ENCODE measurements at regions not wholly inside any gene's neighbourhood (a gene's known extent, or its start where the extent isn't known, plus 50 kb on each side); places are given as distances from the start of the nearest gene placed in this dataset.
"Not testable (repeated sequence)": the region's sequence is repeated elsewhere in the genome, so short reads cannot be mapped to it uniquely, and the experiment has no call there.

DNA sequence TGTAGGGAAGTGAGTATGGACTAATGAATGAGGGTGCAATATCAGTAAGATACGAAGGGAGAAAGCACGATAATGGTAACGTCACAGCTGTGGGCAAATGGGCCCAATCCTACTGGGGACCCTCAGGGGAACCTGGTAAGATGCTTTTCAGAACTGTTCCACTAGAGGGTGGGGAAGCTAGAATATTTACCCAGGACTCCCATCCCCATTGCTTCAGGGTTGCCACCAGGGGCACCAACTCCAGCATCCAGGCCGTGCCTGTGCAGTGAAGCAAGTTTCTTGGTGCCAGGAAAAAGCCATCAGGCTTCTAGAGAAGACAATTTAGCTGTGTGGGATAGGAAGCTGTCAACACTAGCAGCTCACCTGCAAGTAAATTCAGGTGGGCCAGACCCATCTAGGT is 409.3 kb downstream of the AGTPBP1 start:
- DNase-seq (ENCODE audit: low read depth), result peak; percentile 7

GRCh38 chr9:85331626-85332025 is 410.1 kb downstream of the AGTPBP1 start:
- DNase-seq (ENCODE audit: low read depth), result no peak

GRCh38 chr9:85322592-85322991 is 419.2 kb downstream of the AGTPBP1 start:
- DNase-seq (ENCODE audit: low read depth), result no peak

GRCh38 chr9:85321561-85321960 is 420.2 kb downstream of the AGTPBP1 start:
- DNase-seq (ENCODE audit: low read depth), result peak; percentile 20

DNA sequence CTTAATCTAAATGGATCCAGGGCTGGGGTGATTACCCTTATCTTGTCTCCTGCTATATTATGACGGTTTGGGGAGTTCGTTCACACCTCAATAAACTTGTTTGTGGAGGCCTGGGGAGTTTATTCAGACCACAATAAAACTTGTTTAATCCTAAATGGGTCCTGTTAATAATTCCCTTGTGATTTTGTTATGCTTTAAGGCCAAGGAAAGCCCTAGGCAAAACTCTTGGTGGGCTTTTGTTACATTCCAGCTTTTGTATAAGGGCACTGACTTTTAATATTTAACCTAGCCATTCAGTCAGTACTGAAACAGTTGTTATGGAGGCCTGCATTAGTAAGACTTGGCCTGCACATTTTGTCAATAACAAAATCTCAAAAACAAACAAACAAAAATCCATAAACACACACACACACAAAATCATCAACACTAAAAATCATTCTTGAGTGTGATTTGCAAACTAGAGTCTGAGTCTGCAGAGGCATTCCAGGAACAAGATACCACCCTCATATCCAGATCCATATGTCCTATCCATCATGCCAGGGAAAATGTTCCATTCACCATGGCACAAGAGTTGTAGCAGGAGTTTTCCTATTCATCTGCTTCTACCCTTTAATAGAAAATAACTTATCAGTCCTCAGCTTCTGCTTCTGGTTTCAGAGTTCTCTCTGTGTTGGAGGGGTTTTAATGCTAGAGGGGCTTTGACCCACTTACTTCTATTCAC is 421.7 kb downstream of the AGTPBP1 start:
- DNase-seq (ENCODE audit: low read depth), result no peak

GRCh38 chr9:85315535-85315934 is 426.2 kb downstream of the AGTPBP1 start:
- DNase-seq (ENCODE audit: low read depth), result not testable (repeated sequence)

DNA sequence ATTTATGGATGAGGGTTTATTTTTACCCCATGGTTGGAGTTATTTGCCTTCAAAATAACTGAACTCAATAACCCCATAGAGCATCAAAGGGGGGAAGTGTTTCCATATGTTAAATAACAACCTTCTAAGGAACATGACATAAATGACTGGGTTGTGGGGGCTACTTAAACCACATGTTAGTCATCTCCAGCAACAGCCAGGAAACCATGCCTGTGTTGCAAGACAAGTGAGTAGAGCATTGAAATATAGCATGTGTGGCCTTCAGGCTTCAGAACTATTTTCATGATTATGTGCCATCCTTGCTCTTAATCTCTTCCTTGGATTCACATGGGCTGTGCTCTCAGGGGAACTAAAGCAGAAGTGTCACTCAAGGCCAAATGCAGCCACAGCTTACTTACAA is 431.2 kb downstream of the AGTPBP1 start:
- no peak for DNase-seq (ENCODE audit: low read depth)

DNA sequence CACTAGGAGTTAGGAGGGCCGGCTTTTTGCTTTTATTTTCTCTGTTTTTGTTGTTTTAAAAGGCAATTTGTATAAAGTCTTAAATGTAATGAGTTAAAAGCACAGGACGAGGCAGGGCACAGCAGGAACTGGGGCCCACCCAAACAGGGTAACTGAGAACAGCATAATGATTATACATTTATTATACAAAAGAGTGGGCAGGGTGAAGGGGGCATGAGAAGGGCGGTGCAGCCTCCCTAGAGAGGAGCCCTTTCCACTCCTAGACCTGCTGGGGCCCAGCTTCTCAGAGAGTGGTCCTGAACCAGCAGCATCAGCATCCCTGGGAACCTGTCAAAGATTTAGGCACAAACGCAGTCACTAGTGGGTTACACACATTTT is 438.0 kb downstream of the AGTPBP1 start:
- DNase-seq (ENCODE audit: low read depth), result no peak

- peak; percentile 14 for DNase-seq (ENCODE audit: low read depth)
Measured at GRCh38 chr9:85302938-85303756, 438.6 kb downstream of the AGTPBP1 start.

GRCh38 chr9:85298499-85298898 is 443.3 kb downstream of the AGTPBP1 start:
- DNase-seq (ENCODE audit: low read depth), result no peak

GRCh38 chr9:85295244-85295643 is 446.5 kb downstream of the AGTPBP1 start:
- not testable (repeated sequence) for DNase-seq (ENCODE audit: low read depth)

- DNase-seq (ENCODE audit: low read depth), result no peak
Measured at GRCh38 chr9:85292261-85292660, 449.5 kb downstream of the AGTPBP1 start.

- no peak for DNase-seq (ENCODE audit: low read depth)
Measured at GRCh38 chr9:85291266-85291665, 450.5 kb downstream of the AGTPBP1 start.

DNA sequence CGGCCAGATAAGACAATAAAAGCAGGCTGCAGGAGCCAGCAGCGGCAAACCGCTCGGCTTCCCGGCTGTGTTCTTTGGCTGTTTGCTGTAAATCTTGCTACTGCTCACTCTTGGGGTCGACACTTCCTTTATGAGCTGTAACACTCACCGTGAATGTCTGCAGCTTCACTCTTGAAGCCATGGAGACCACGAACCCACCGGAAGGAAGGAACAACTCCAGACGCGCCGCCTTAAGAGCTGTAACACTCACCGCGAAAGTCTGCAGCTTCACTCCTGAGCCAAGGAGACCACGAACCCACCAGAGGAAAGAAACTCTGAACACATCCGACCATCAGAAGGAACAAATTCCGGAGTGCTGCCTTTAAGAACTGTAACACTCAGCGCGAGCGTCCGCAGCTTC is 451.7 kb downstream of the AGTPBP1 start:
- no peak for DNase-seq (ENCODE audit: low read depth)

DNA sequence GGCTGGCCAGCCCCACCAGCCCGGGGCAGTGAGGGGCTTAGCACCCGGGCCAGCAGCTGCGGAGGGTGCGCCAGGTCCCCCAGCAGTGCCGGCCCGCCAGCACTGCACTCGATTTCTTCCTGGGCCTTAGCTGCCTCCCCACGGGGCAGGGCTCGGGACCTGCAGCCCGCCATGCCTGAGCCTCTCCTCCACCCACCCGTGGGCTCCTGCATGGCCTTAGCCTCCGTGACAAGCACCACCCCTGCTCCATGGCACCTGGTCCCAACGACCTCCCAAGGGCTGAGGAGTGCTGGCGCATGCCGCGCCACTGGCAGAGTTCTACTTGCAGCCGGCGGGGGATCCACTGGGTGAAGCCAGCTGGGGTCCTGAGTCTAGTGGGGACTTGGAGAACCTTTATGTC is 452.6 kb downstream of the AGTPBP1 start:
- no peak for DNase-seq (ENCODE audit: low read depth)

DNA sequence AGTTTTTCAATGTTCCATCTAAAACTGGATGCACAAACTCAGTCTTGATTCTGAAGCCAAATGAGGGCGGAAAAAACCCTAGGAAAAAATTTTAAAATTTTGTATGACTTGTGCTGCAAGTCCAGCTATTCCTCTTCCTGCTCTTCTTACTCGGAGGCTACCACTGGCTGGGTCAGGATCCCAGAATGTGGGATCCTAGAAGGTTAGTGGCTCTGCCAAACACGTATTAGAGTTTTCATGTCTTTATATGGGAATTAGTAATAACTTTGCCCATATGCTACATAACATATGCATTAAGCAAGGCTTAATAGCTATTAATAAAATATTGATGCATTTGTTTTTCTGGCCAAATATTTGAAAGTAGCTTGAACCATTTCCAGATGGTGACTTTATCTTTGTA is 458.3 kb downstream of the AGTPBP1 start:
- DNase-seq (ENCODE audit: low read depth), result no peak

- no peak for DNase-seq (ENCODE audit: low read depth)
Measured at GRCh38 chr9:85278769-85279168, 463.0 kb downstream of the AGTPBP1 start.

DNA sequence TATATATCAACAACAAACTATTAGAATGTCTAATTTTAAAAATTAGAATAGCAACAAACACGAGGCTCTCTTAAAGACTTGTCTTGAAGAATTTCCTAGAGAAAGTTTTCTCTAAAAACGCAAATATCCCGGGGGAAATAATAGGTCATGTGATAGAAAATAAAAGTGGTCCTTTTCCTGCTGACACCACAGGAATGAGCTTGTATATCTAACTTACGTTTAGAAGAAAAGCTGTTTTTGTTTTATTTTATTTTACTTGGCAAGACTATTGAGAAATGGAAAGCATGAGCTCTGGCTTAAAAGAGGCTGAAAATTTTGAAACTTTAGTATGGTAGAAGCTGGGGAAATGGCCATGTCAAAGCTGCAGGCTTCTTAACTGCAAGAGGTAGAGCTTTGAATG is 465.0 kb downstream of the AGTPBP1 start:
- no peak for DNase-seq (ENCODE audit: low read depth)

DNA sequence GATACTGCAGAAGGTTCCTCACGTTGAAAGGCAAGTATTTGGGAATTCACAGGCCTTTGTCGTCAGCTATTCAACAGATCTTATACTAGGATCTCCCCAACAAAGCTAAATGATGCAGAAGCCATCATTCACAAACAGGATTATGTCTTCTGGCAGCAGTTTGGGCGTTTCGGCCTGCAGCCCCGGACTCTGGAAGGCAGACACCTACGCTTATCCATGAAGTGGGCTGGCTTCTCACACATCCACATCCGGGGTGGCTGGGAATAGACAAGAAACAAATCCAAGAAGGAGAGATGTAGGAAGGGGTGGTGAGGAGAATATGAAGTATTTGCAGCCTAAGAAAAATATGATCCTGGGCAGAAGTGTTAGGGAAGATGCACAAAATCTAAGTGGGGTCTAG is 471.9 kb downstream of the AGTPBP1 start:
- no peak for DNase-seq (ENCODE audit: low read depth)

DNA sequence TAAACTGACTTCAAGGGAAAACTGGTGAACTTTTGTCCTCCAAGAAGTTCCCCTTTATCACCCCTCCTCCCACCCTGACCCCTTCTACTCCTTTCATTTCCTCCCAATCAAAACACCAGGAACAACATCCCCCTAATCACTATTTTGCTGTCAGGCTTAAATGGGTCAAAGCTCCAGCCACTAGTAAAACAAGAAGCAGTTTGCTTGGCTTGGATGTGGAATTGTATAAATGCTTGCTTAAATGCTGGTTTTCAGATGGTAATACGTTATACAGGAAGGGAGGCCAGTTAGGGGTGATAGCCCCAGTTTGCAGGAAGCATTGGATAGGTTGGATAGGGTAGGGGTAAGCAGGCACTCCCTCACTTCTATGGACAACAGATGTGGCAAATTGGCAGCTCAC is 473.6 kb downstream of the AGTPBP1 start:
- DNase-seq (ENCODE audit: low read depth), result no peak

DNA sequence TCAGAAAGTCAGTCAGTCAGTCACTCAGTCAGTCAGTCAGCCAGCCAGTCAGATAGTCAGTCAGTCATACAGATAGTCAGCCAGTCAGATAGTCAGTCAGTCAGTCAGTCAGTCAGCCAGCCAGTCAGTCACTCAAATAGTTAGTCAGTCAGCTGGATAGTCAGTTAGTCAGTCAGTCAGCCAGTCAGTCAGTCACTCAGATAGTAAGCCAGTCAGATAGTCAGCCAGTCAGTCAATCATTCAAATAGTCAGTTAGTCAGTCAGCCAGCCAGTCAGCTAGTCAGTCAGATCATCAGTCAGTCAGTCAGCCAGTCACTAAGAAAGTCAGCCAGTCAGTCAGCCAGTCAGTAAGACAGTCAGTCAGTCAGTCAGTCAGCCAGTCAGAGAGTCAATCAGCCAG is 477.1 kb downstream of the AGTPBP1 start:
- no peak for DNase-seq (ENCODE audit: low read depth)

DNA sequence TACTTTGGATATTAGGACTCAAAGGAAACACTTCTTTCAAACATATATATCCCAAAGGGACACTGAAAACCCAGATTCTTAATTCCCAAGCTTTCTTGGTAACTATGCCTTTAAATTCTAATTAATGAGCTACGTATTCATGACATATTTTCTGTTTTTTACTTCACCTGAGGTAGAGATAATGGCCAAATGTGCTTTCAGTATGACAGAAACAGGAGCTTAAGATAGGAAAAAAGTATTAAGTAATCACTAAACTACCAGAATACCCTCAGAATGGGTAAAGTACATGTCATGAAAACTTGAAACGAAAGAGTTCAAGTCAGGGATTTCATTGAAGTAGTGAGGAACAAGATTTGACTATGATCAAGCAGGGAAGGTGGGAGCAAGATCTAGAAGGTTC is 478.5 kb downstream of the AGTPBP1 start:
- DNase-seq (ENCODE audit: low read depth), result no peak

DNA sequence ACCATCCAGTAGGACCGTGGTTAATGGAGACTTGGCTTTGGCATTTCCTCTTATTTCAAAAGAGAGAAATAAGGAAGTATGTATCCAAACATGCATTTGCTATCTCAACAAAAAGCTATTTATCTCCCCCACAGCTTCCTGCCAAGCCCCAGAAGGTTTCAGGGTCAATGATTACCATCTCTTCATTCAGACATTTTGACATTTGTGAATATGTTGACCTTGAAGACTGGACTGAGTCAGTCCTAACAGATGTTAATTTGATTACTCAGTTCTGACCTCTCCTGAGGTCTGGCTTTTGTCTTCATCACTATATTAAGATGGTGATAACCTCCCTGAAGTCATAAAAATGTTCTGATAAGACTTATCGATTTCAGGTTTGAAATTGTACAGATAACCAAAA is 479.4 kb downstream of the AGTPBP1 start:
- peak; percentile 85 for DNase-seq (ENCODE audit: low read depth)
